ENCODE measurements at regions not wholly inside any gene's neighbourhood (a gene's known extent, or its start where the extent isn't known, plus 50 kb on each side); places are given as distances from the start of the nearest gene placed in this dataset.

DNA sequence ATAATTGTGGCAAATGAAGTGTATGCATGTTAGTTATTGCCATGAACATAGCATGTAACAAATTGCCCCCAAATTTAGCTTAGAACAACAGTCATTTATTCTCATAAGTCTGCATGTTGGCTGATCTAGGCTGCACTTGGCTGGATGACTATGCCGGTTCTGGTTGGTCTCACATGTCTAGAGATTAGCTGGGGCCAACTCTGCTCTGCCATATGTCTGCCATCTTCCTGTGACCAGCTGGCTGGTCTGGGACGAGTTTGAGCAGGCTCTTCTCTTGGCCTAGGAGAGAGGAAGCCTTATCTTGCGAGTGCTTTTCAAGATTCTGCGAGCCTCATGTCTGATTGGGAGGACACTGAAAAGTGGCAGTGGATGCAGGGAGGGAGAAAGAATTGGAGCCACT lies 198.3 kb upstream of the FAM78B start:
- no peak for DNase-seq (ENCODE audit: extremely low spot score, unreplicated experiment)
- H3K4me3 Mint-ChIP-seq (ENCODE audit: unreplicated experiment) = no peak overlapping the region
- H3K27ac Mint-ChIP-seq (ENCODE audit: unreplicated experiment) = no peak overlapping the region
- H3K27me3 Mint-ChIP-seq (ENCODE audit: unreplicated experiment) = peaks cover 2% of the 10 kb centered on the region
- H3K9me3 Mint-ChIP-seq (ENCODE audit: unreplicated experiment) = peaks cover 6% of the 10 kb centered on the region
- no peaks in the 10 kb centered on the region for H3K4me1 Mint-ChIP-seq (ENCODE audit: unreplicated experiment)
- H3K36me3 Mint-ChIP-seq (ENCODE audit: unreplicated experiment) = no peaks in the 10 kb centered on the region
- TF ChIP-seq, protein P1, sequence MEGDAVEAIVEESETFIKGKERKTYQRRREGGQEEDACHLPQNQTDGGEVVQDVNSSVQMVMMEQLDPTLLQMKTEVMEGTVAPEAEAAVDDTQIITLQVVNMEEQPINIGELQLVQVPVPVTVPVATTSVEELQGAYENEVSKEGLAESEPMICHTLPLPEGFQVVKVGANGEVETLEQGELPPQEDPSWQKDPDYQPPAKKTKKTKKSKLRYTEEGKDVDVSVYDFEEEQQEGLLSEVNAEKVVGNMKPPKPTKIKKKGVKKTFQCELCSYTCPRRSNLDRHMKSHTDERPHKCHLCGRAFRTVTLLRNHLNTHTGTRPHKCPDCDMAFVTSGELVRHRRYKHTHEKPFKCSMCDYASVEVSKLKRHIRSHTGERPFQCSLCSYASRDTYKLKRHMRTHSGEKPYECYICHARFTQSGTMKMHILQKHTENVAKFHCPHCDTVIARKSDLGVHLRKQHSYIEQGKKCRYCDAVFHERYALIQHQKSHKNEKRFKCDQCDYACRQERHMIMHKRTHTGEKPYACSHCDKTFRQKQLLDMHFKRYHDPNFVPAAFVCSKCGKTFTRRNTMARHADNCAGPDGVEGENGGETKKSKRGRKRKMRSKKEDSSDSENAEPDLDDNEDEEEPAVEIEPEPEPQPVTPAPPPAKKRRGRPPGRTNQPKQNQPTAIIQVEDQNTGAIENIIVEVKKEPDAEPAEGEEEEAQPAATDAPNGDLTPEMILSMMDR (IDR thresholded peaks at IDR 0.05) = no peak

GRCh38 chr1:166368030-166368429 lies 201.2 kb upstream of the FAM78B start:
- Mint-ChIP-seq H3K4me1 (ENCODE audit: unreplicated experiment) (no peaks in the 10 kb centered on the region), H3K27me3 (ENCODE audit: unreplicated experiment) (no peaks in the 10 kb centered on the region), H3K36me3 (ENCODE audit: unreplicated experiment) (no peaks in the 10 kb centered on the region), H3K27ac (ENCODE audit: unreplicated experiment) (no peak overlapping the region), H3K4me3 (ENCODE audit: unreplicated experiment) (no peak overlapping the region), H3K9me3 (ENCODE audit: unreplicated experiment) (peaks cover 6% of the 10 kb centered on the region)
- TF ChIP-seq, protein P1 (IDR thresholded peaks at IDR 0.05) = no peak
- no peak for DNase-seq (ENCODE audit: extremely low spot score, unreplicated experiment)

- no peaks in the 10 kb centered on the region for H3K9me3 Mint-ChIP-seq (ENCODE audit: unreplicated experiment)
- no peaks in the 10 kb centered on the region for H3K4me1 Mint-ChIP-seq (ENCODE audit: unreplicated experiment)
- no peaks in the 10 kb centered on the region for H3K36me3 Mint-ChIP-seq (ENCODE audit: unreplicated experiment)
- H3K4me3 Mint-ChIP-seq (ENCODE audit: unreplicated experiment) = no peak overlapping the region
- H3K27me3 Mint-ChIP-seq (ENCODE audit: unreplicated experiment) = no peaks in the 10 kb centered on the region
- no peak for DNase-seq (ENCODE audit: extremely low spot score, unreplicated experiment)
- no peak overlapping the region for H3K27ac Mint-ChIP-seq (ENCODE audit: unreplicated experiment)
- TF ChIP-seq, protein P1 (IDR thresholded peaks at IDR 0.05) = no peak
These were observed 211.1 kb upstream of the FAM78B start for GRCh38 chr1:166377896-166378295.

DNA sequence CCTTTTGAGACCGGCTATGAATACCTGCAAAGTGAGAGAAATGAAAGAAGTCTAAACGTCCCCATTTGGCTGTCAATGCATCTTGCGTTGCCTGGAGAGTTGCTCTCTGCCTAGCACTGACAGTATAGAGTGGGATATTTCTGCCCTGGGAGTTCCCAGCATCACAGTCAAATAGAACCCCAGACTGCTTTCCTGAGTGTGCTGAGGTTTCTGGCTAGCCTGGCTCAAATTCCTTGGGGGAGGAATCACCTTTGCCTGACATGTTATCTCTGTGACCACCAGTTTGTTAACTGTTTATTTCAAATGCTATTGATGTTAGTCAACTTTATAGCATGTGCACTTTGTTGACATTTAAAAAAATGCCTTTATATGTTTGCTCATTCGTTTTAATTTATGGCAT lies 212.0 kb upstream of the FAM78B start:
- TF ChIP-seq, protein P1 (IDR thresholded peaks at IDR 0.05) = no peak

DNA sequence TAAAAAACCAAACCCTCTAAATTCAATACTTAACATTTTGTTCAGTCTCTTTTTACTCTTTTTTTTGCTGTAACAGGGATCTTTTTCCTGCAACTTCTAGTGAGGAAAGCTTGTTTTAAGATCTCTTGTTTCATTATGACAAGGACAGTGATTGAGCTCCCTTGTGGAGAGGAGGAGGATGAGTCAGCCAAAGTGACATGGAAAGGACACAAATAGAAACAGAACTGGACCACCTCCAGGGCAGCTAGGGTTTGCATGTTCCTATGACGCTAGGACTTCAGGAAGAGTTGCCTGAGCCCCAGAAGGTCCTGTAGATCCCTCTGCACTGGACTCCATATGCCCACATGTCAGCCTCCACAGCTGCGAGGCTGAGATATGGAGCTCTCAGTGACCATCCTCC lies 212.6 kb upstream of the FAM78B start:
- Mint-ChIP-seq H3K9me3 (ENCODE audit: unreplicated experiment) (no peaks in the 10 kb centered on the region), H3K27ac (ENCODE audit: unreplicated experiment) (no peak overlapping the region), H3K4me3 (ENCODE audit: unreplicated experiment) (no peak overlapping the region), H3K27me3 (ENCODE audit: unreplicated experiment) (no peaks in the 10 kb centered on the region), H3K4me1 (ENCODE audit: unreplicated experiment) (no peaks in the 10 kb centered on the region), H3K36me3 (ENCODE audit: unreplicated experiment) (no peaks in the 10 kb centered on the region)
- no peak for DNase-seq (ENCODE audit: extremely low spot score, unreplicated experiment)
- TF ChIP-seq, protein P1 (IDR thresholded peaks at IDR 0.05) = no peak

More for the DNA sequence above, 212.0 kb upstream of the FAM78B start:
- Mint-ChIP-seq H3K27ac (ENCODE audit: unreplicated experiment) (no peak overlapping the region), H3K36me3 (ENCODE audit: unreplicated experiment) (no peaks in the 10 kb centered on the region), H3K4me3 (ENCODE audit: unreplicated experiment) (no peak overlapping the region), H3K4me1 (ENCODE audit: unreplicated experiment) (no peaks in the 10 kb centered on the region), H3K27me3 (ENCODE audit: unreplicated experiment) (no peaks in the 10 kb centered on the region), H3K9me3 (ENCODE audit: unreplicated experiment) (no peaks in the 10 kb centered on the region)
- DNase-seq (ENCODE audit: extremely low spot score, unreplicated experiment) = no peak
